ENCODE measurements at regions not wholly inside any gene's neighbourhood (a gene's known extent, or its start where the extent isn't known, plus 50 kb on each side); places are given as distances from the start of the nearest gene placed in this dataset.

DNA sequence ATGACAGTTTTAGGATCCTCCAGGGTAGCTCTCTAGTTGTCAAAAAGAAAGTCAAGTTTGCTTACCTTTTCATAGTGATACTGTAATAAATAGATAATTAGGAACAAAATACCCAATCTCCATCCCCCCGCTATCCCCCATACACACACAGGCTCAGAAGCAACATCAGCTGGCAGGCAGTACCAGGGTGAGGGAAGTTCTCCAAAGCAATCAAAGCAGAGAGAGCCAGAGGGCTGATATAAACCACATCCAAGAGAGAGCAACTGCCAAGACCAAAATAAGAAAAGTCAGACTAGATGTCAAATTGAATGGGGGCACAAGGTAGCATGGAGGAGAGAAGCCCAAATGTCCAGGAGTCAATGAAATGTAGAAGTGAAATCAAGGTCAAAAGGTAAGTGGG is 80.2 kb upstream of the PTPRR start:
- Histone ChIP-seq H3K14ac (replicated peaks; ENCODE audit: low read depth, low read length) (no peak overlapping the region), H2AK9ac (replicated peaks; ENCODE audit: low read depth, low read length, poor library complexity) (no peak overlapping the region), H3K4me1 (ENCODE audit: control insufficient read depth, insufficient read depth, low read length) (no peaks in the 10 kb centered on the region), H3K27me3 (ENCODE audit: control insufficient read depth, insufficient read depth, low read length) (no peaks in the 10 kb centered on the region), H3K4me2 (ENCODE audit: low read depth, low read length) (no peak overlapping the region), H4K5ac (ENCODE audit: low read depth, low read length) (no peak overlapping the region), H3K9ac (ENCODE audit: low read depth, low read length) (no peak overlapping the region), H2AFZ (replicated peaks; ENCODE audit: low read length, poor library complexity) (no peak overlapping the region), H4K8ac (ENCODE audit: low read depth in 2 of 2, low read length in 2 of 2) (no peak overlapping the region), H4K20me1 (ENCODE audit: insufficient read depth, low read length) (no peaks in the 10 kb centered on the region), H2BK5ac (ENCODE audit: low read depth, low read length, poor library complexity, severe bottlenecking) (no peak overlapping the region), H2BK20ac (ENCODE audit: low read depth, low read length) (no peak overlapping the region), H3K23ac (ENCODE audit: low read depth, low read length) (no peak overlapping the region), H3K9me1 (ENCODE audit: insufficient read depth, low read length) (no peaks in the 10 kb centered on the region), H4K91ac (ENCODE audit: insufficient read depth, low read depth, low read length) (no peak overlapping the region), H3K4me3 (ENCODE audit: insufficient read depth, low read depth, low read length) (no peak overlapping the region), H2BK15ac (ENCODE audit: low read depth, low read length) (no peak overlapping the region), H3K4ac (ENCODE audit: low read depth, low read length) (no peak overlapping the region), H3K9me3 (ENCODE audit: control insufficient read depth, insufficient read depth, low read length) (peaks cover 3% of the 10 kb centered on the region), H2BK120ac (ENCODE audit: low read depth, low read length) (no peak overlapping the region), H3K36me3 (ENCODE audit: control insufficient read depth, insufficient read depth, low read length) (no peaks in the 10 kb centered on the region), H2AK5ac (ENCODE audit: low read depth, low read length) (no peak overlapping the region), H3K27ac (ENCODE audit: insufficient read depth, low read length) (no peak overlapping the region), H3K56ac (ENCODE audit: extremely low read depth, insufficient read depth, low read length) (no peak overlapping the region), H3K18ac (ENCODE audit: low read depth, low read length) (no peak overlapping the region), H3K79me1 (ENCODE audit: low read depth in 1 of 2, low read length in 2 of 2) (no peaks in the 10 kb centered on the region)
- no CpG with 5 or more reads among the region's 1 CpG for WGBS, 2 experiments (ENCODE audit: extremely low coverage in 2 of 2, insufficient read length in 1 of 2)
- dilution Hi-C loops (cut with HindIII; ENCODE audit: low sequenced_read_pairs, unreplicated experiment) (no loop called here), intact Hi-C loops (cut with micrococcal nuclease) (no loop called here), in situ Hi-C loops (cut with MboI; ENCODE audit: low sequenced_read_pairs) (no loop called here)
- BruUV-seq (replicated peaks) = no TSS peak
- CTCF ChIA-PET = no interaction called here
- no peak for ATAC-seq (ENCODE audit: low read depth)
- POLR2A ChIA-PET (ENCODE audit: unreplicated experiment) = no interaction called here
- DNase-seq = no peak
- TF ChIP-seq, protein P1, sequence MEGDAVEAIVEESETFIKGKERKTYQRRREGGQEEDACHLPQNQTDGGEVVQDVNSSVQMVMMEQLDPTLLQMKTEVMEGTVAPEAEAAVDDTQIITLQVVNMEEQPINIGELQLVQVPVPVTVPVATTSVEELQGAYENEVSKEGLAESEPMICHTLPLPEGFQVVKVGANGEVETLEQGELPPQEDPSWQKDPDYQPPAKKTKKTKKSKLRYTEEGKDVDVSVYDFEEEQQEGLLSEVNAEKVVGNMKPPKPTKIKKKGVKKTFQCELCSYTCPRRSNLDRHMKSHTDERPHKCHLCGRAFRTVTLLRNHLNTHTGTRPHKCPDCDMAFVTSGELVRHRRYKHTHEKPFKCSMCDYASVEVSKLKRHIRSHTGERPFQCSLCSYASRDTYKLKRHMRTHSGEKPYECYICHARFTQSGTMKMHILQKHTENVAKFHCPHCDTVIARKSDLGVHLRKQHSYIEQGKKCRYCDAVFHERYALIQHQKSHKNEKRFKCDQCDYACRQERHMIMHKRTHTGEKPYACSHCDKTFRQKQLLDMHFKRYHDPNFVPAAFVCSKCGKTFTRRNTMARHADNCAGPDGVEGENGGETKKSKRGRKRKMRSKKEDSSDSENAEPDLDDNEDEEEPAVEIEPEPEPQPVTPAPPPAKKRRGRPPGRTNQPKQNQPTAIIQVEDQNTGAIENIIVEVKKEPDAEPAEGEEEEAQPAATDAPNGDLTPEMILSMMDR (conservative IDR thresholded peaks at IDR 0.05; ENCODE audit: low read depth, low read length) = no peak
- TF ChIP-seq POLR2A (IDR thresholded peaks at IDR 0.05; ENCODE audit: low read depth, low read length) (no peak), CHD1 (IDR thresholded peaks at IDR 0.05; ENCODE audit: low read depth, low read length) (no peak), FOS (IDR thresholded peaks at IDR 0.05; ENCODE audit: low read depth, low read length) (no peak), RFX5 (IDR thresholded peaks at IDR 0.05; ENCODE audit: low read depth, low read length) (no peak), RCOR1 (IDR thresholded peaks at IDR 0.05; ENCODE audit: insufficient replicate concordance, low read length) (no peak), MAZ (IDR thresholded peaks at IDR 0.05; ENCODE audit: borderline replicate concordance, low read depth, low read length) (no peak), CEBPB (IDR thresholded peaks at IDR 0.05; ENCODE audit: low read depth, low read length) (no peak), RAD21 (IDR thresholded peaks at IDR 0.05; ENCODE audit: low read length) (no peak), MXI1 (IDR thresholded peaks at IDR 0.05; ENCODE audit: borderline replicate concordance, low read depth, low read length) (no peak)
- TF ChIP-seq, protein P2, sequence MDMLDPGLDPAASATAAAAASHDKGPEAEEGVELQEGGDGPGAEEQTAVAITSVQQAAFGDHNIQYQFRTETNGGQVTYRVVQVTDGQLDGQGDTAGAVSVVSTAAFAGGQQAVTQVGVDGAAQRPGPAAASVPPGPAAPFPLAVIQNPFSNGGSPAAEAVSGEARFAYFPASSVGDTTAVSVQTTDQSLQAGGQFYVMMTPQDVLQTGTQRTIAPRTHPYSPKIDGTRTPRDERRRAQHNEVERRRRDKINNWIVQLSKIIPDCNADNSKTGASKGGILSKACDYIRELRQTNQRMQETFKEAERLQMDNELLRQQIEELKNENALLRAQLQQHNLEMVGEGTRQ (IDR thresholded peaks at IDR 0.05; ENCODE audit: low read depth, low read length) = no peak

Data from IMR-90 (cell line).